GM21576 (cell line): ENCODE measurements at regions not wholly inside any gene's neighbourhood (a gene's known extent, or its start where the extent isn't known, plus 50 kb on each side); places are given as distances from the start of the nearest gene placed in this dataset.
"Not testable (repeated sequence)": the region's sequence is repeated elsewhere in the genome, so short reads cannot be mapped to it uniquely, and the experiment has no call there.

ENCODE experiments used
- ATAC-seq: cut with Tn5 transposase; IDR thresholded peaks from one replicate; pipeline ENCODE4 v1.9.1; 2021; ENCODE audit warnings: mild to moderate bottlenecking, moderate library complexity; ENCODE audit not compliant: unreplicated experiment

DNA sequence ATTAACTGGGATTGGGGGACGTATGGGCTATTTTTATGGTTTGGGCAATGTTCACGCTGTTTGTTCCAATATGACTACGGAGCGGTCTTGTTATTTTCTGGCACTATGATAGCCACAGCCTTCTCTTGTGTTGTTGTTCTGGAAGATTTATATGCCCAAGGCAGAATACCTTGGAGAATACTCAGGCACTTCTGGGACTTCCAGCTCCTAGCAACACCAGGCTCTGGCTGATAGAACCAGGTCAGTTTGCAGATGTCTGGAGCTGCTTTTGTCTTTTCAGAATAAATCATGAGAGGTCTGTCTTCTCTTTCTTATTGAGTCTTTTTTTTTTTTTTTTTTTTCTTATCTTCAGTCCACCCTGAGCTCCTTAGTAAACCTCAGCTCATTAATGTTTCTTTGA, 262.5 kb downstream of the MED10 start:
- no peak for ATAC-seq

DNA sequence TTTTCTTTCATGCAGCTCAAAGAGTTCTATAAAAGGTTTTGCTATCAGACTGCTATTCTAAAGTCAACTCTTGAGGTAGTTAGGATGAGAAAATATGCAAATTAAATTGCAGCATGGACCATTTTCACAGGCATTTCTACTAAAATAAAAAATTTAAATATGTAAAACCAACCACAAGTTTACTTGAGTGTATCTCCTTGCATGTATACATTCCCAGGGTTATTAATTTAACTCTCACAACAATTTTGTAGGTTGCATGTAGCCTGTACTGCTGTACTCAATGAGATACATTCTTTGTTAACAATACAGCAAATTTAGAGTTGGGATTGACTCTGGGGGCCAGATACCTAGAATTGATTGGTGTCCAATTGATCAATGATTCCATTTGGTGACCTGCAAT, 265.8 kb downstream of the MED10 start:
- ATAC-seq = no peak

DNA sequence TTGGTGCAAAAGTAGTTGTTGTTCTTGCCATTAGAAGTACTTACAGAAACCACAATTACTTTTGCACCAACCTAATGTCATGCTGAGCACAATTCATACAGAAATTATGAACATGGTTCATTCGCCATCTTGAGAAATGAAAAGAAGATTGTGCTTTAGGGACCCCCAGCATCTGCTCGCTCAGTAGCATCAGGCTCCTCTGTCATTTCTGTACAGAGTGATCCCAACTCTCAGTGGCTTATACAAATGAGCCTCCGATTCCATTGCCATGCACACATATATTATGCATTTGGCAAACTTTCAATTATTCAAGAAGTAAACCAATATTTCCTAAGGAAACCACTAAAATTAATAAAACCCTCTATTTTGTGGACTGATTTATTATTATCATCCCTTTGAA, 266.2 kb downstream of the MED10 start:
- no peak for ATAC-seq

DNA sequence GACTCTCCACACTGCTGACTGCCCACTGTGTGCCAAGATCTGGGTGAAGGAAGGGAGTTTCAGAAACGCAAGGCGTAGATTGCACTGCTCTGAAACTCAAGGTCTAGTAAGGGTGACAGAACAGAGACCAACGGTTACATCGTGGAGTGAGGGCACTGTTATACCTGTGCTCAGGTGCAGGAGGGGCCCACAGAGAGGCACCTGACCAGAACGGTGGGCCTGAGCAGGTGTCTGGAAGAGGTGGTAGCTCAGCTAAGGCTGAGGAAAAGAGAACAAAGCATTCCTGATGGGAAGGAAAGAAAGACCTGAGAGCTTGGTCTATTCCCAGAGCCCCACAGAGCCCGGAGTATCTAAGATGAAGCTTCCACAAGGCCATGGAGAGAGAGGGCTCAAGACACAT, 267.2 kb downstream of the MED10 start:
- no peak for ATAC-seq

DNA sequence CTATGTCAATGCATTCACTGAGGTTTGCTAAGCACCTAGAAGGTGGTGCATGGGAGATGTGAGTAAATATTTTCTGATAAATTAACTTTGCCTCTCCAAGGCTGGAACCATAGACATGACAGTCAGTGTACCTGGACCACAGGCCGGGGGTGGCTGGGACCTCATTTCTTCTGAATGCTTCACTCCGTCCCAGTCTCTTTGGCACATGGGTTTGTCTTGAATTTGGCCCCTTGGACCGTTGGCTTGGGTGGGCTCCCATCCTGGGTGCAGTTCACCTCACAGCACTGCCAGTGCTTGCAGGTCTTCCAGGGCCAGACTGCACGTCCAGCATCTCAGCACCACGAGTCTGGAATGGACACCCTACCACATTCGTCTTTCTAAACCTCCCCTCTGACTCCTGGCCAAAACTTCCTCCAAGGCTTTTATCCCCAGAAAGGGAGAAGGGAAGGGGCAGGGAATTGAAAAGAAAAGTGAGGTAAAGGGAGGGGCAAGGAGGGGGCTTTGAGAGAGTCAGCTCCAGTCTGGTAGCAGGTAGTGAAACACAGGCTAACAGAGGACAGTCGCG, 267.8 kb downstream of the MED10 start:
- ATAC-seq = no peak

DNA sequence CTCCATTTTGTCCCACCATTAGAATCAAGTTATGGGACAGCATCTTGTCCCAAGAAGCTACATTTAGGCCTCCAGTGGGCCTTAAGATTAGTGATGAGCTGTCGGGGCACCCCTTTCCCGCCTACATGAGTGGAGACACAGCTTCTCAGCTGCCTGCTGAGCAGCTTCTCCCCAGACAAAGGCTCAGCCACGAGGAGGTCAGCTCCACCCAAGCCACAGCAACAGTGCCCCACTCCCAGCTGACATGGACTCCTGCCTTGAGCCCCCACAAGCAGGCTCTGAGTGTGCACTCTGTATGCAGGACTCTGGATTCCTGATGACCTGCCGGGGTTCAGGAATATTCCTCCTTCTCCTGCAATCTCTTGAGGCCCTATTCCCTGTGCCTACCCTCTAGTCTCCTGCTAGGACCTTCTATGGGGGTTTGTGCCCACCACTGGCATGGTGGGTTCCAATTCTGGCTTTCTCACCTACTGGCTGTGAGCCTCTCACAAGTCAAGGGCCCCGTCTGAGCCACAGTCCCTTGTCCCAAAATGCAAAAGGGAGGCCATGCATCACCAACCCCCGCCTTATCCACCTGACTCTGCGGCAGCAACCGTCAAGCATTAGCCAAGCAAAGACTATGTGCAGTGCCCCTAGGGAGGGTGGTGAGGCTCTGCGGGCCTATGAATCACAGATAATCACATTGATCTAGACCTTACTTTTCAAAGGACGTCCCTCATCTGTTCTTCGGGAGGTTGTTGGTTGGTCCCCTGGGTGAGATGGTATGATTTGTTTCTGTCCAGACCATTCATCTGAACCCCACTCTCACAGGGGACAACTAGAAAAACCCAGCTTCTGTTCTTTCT, 269.1 kb downstream of the MED10 start:
- ATAC-seq = no peak

DNA sequence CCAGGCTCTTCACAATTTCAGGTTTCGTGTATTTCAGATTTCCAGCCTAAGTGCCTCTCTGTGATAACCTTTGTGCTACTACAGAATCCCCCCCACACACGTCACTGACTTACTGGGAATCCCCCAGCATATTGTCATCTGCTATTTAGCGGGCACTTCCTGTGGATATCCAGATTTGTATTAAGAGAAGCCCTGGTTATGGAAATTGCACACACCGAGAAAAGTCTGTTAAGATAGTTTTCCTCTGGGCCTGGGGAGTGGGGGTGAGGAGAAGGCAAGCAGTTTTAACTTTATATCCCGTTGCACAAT, 269.9 kb downstream of the MED10 start:
- no peak for ATAC-seq

DNA sequence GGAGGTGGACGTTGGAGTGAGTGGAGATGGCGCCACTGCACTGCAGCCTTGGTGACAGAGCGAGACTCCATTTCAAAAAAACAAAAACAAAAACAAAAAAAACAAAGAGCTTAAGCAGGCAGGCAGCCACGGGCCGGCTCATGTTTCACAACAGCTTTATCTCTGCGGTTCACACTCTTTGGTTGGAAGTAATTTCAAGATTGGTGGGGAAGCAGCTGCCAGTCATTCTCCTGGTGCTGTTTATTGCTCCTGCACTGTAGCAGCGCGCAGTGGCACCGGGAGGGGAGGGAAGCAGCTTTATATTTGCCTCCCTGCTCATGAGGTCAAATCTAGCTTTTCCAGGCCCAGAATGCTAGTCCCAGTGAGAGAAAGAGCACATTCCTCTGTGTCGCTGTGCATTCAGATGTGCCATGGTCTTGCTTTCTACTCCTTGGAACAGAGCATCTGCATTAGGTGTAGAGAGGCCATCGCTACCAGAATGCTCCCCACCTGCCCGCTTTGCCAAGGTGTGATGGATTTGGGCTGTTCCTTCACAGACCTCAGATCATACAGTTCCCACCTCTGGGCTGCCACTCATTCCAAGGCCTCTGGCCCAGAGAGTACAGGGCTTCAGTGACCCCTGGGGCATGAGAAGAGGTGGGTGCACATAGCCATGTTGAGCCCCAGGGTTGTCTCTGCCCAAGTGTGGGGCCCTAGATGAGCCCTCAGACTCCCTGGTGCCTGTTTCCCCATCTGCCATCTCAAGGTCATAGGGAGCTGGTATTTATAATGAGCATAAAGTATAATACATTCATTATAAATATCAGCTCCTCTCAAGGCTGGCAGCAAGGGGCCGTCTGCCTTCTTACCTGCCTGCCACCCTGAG, 270.4 kb downstream of the MED10 start:
- no peak for ATAC-seq

DNA sequence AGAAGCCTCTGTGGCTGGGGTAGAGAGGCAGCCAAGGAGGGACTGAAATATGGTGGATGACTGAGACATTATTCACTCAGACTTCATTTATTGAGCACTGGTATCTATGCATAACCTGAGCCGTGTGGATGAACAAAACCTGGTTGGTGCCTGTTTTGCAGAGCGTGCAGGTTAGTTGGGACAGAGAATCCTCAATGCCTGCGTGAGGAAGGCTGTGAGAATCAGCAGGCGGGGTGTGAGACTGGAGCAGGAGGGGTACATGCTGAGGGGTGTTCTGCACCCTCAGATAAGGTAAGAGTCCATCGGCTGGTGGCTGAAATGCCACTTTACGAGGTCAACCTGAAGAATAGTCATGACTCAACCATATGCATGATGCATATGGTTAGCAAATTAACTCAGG, 271.6 kb downstream of the MED10 start:
- ATAC-seq = no peak

DNA sequence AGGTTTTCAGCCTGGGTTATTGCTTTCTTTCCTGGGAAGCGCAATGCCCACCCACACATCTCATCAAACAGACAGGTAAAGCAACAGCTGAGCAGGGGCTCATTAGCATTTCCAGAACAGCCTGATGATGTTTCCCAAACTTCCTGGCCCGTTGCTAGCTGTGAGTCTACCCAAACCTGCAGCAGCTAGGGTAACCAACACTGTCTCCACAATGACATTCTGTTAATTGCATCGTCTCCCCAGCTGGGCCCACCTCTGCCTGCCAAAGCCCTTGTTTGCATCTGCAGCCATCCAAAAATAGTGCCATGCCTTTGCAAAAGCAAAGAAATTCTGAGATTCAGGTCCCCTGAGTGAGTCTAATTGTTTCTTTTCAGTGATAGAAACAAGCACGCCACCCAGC, 273.0 kb downstream of the MED10 start:
- no peak for ATAC-seq

DNA sequence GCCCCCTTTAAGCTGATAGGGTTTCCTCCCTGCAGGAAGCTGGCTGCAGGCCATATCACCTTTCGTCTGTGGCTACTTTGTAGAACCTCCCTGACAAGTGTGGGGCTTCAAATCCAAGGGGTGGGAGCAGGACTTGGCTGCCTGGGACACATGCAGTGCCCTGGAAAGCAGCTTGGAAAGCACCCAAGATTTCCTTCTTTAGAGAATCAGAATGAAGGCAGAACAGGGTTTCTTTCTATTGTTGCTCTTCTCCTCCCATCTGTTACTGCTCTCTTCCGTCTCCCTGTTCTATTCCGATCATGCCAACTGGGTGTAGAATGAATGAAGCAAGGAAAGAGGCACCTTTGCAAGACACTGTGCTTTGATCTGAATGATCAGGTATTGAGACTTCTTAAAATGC, 282.2 kb downstream of the MED10 start:
- no peak for ATAC-seq

DNA sequence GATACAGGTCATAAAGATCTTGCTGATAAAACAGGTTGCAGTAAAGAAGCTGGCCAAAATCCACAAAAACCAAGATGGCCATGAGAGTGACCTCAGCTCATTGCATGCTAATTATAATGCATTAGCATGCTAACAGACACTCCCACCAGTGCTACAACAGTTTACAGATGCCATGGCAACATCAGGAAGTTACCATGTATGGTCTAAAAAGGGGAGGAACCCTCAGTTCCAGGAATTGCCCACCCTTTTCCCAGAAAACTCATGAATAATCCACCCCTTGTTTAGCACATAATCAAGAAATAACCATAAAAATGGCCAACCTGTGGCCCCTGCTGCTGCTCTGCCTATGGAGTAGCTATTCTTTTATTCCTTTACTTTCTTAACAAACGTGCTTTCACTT, 284.2 kb downstream of the MED10 start:
- not testable (repeated sequence) for ATAC-seq

DNA sequence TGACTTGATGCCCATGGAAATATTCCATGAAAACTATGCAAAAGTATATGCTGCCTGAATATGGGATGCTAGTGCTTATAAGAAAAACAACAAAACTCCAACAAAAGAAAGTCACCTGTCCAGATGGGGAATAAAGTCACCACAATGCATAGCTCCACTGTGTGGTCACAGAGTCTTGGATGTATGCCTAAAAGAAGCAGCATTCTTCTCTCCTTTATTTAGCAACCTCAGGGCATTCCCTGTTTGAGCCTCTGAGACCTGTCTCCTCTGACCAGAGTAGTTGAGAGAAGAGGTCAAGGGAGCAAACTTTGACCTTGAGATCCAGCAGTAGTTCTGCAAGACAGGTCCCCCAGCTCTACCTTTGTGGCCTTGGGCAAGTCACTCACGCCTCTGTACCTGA, 287.5 kb downstream of the MED10 start:
- no peak for ATAC-seq

DNA sequence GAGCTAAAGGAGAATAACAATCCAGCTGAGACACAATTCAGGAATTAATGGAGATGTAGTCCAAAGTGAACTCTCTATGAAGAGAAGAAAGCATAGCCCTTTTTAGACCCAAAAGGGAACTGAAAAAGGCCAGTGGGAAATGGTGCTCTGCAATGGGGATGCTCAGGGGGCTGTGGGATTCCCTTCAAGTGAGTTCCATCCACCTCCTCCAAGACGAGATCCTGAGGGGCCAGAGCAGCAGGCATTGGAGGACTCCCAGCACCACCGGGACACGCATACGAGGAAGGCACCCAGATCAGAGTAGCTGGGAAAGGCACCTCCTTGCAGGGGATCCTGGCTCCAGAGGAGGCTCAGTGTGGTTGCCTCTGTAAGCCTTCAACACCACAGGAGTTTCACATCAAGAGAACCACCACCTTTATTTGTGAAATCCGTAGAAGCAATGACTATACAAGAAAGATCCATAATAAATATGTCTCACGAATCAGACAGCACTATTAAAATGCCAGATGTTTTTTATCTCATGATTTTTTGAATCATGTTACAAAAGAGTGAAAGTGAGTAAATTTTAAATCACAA, 288.2 kb downstream of the MED10 start:
- ATAC-seq = no peak

DNA sequence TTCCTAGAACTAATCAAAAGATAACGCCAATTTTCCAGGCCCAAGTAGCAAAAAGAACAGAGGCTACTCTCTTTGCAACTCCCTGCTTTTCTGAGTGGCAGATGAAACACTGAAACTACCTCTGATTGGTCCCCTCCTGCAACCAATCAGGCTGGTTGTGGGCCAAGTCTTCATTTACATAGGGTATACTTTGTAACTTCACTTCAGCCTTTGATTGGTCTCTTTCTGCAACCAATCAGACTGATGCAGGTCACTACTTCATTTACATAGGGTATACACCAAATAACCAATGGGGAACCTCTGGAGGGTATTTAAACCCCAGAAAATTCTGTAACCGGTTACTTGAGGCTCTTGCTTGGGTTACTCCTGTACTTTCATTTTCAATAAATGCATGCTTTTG, 289.6 kb downstream of the MED10 start:
- no peak for ATAC-seq

DNA sequence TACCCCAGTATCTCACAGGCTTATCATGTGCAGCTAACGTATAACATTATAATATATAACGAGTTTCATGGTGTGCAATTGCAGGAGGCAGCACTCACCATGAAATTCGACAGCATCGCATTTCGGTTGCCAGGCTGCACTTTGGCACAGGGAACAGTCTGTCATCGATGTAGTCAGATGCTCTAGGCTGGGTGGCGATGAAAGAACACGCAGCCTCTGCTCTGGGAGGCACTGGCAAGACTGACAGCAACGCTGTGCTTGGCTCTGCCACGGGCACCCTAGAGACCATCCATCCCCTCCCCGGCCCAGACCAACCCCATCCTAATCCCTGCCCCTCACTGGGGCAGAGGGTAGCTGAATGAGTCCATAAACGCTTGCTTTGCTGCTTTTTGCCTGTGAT, 290.8 kb downstream of the MED10 start:
- ATAC-seq = no peak

DNA sequence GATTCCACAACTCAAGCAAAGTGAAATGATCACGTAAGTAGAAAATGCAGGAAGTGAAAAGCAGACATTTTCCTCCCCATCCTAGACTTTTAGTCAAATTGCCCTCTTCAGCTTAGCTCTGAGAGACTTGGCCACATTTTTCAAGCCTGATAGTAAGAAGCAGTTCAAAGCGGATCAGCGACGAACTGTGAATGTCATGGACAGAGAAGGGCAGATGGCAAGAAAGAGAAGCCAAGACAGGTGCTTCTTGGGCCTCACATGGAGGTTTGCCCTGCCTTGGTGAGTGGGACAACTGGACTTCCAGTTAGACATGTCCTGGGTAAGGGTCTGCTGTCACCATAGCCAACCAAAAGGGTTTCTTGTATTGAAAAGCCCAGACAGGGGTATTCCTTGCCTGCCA, 291.5 kb downstream of the MED10 start:
- ATAC-seq = no peak

DNA sequence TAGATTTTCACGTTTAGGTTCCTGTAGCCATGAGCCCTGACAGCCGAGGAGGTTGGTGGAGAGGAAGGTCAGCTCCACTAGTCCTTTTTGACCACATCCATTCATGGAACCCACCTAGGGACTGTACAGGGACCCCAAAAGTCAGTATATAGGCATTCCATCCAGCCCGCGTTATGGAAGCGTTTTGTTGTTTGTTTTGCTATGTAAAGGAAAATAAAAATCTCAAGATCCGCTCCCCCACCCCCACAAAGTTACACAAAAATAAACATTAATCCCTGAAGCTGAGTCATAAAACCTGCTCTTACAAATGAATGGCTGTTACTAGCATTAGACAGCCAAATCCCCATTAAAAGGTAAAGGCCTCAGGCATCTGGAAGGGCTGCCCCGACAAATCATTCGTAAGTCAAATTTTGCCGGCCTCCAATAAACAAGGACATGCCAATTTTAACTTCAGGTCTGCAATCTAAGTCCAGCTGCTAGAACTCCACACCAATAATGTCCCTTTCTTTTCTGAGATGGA, 292.9 kb downstream of the MED10 start:
- no peak for ATAC-seq

DNA sequence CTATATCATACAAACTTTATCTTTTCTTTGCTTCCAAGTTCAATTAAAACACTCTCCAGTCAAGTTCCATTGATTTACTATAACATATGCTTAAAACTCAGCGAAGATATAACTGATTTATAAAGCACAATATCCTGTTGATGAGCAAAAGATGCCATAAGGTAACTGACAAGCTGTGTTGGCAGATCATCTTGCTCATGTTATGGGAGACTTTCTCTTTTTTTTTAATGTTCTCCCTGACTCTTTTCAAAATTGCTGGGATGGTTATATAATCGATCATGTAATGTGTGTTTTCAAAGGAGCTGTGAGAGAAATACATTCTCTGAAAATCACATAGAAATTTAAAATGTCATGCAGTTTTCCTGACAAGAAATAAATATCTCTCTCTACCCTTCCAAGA, 293.5 kb downstream of the MED10 start:
- no peak for ATAC-seq

DNA sequence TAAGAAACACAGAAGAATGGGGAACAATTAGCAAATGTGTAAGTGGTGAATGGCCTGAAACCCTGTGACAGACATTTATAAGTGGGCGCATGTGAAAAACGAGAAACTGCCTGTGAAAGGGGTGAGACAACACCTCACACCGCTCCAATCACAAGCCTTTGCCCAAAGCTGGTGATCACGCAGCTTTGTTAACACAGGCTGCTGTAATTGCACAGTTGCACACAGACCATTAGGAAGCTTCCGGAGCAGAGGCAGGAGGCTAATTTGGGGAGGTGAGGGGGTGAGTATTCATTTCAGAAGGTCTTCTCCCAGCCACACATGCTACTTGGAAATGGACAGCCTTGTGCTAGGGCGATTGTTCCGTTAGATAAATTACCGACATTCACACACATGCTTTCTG, 294.0 kb downstream of the MED10 start:
- ATAC-seq = no peak

DNA sequence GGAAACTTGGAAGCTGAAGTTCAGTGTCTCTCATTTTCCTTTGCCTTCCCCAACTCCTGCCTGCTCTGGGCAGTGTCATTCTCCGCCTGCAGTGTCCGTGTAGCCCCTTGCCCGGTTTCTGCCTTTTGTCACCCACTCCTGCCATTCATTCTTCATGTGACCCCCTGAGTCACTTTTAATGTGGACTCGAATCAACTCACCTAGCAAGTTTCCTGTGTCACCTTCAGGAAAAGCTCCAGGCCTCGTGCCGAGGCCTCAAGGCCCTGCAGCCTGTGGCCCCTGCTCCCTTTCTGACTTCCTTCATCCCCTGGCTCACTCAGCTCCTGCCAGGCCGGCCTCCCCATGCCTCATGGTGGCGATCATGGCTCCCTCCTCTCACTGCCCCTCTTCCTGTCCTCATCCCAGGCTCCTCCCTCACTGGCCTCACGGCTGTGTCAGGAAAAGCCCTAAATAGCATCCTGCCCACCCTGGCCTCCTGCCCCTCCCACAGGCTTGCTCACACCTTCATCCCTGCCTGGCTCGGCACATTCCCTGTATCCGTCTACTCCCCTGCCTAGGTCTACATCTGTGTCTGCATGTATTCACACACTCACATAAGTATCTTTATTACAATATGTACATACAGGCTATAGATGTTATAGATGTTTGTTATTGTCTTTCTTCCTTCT, 294.9 kb downstream of the MED10 start:
- ATAC-seq = no peak
